PFSK-1 (cell line): ENCODE measurements at regions not wholly inside any gene's neighbourhood (a gene's known extent, or its start where the extent isn't known, plus 50 kb on each side); places are given as distances from the start of the nearest gene placed in this dataset.

Experiments used
- FOXP2 ChIP-seq: optimal IDR thresholded peaks from 2 replicates; pipeline ENCODE3; 2011; ENCODE audit warnings: borderline replicate concordance, control low read depth, inconsistent platforms; ENCODE audit not compliant: insufficient read depth; ENCODE audit errors: extremely low read length, extremely low read depth
- POLR2AphosphoS5 ChIP-seq: IDR thresholded peaks from 2 replicates; pipeline ENCODE4 v1.6.1; 2012; ENCODE audit warnings: low read depth, mild to moderate bottlenecking, control low read depth, low read length, moderate library complexity
- REST ChIP-seq, 2 experiments: IDR thresholded peaks; 2 replicates each; pipeline versions ENCODE4 v1.6.1 to v1.8.0; 2011 to 2012; ENCODE audit warnings: low read depth in 2 of 2, low read length in 2 of 2, control low read depth in 1 of 2, inconsistent platforms in 1 of 2, mild to moderate bottlenecking in 1 of 2, moderate library complexity in 1 of 2; ENCODE audit not compliant: insufficient read depth in 1 of 2
- SIN3A ChIP-seq: IDR thresholded peaks from 2 replicates; pipeline ENCODE4 v1.6.1; 2012; ENCODE audit warnings: mild to moderate bottlenecking, low read length, moderate library complexity, borderline replicate concordance; ENCODE audit not compliant: insufficient read depth
- TAF1 ChIP-seq: IDR thresholded peaks from 2 replicates; pipeline ENCODE4 v1.6.1; 2012; ENCODE audit warnings: low read length, control low read depth, borderline replicate concordance; ENCODE audit not compliant: insufficient read depth

DNA sequence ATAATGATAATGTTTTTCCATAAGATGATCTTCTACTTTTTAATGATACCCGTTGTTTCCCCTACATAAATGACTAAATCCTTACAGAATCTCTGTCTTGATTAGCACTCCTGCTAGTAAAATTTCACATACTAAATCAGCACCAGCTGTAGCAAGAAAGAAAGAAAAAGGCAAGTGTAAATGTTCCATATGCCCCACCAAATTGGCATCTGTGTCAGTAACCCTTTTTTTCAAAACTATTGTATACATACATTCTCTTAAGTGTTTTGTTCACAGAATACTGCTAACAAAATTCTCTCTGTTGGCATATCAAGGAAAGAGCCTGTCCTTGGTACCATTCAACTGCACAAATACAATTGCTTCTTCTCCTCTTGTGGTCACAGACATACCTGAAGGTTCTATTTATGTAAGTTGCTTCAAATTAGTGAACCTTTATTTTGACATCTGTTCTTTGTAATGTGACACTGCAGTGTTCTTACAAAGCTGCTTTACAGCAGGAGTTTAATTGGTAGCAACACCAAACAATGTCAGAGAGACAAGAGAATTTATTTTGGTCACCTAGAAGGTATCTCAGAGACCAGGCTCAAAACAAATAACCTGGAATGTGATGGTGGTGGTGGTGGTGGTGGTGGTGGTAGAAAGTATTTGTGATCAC, 641.9 kb downstream of the ZEB2 start:
- TF ChIP-seq POLR2AphosphoS5, result no peak
- TF ChIP-seq TAF1, result no peak
- TF ChIP-seq SIN3A, result no peak
- TF ChIP-seq FOXP2, result no peak
- no peak for TF ChIP-seq REST (IDR thresholded peaks at IDR 0.05; ENCODE audit: insufficient read depth in 1 of 2, low read depth in 2 of 2, low read length in 2 of 2)

- TF ChIP-seq TAF1, result no peak
Observed at GRCh38 chr2:143877056-143877455, 642.9 kb downstream of the ZEB2 start.

DNA sequence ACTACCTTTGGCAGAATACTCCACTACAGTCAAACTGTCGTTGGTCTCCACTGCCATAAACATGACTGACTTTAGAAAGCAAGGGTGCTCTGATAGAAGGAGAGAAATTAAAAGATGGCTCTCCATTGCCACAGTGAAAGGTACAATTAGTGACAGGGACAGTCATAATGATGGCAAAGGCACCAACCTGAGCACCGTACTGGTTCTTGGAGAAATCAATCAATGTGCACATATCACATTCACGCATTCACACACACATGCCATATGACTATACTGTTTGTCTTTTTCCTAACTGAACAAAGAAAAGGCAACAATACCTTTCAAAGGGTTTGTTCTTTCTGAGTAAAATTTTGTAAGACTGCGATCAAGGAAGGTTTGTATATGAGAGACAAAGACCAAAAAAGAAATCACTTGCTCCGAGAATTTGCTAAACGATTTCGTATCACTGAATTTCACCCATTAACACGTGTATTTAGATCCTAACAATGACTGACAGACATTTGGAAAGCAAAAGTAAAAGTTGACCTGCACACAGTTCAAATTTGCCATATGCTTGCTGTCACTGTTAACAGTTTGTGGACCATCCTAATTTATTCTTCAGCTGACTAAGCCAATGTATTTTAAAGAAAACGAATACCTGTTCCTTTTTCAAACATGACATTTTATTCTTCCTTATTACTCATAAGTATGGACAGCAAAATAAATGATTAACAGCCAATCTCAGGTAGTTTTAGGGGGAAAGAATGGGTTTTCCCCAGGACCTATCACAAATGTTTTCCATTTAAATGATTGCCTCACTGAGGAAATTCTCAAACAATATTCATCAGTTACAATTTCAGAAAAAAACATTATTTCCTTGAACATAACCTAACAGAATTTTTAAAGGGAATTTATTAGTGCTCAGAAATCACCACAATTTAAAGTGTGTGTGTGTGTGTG, 644.4 kb downstream of the ZEB2 start:
- TF ChIP-seq FOXP2 (no peak), REST (IDR thresholded peaks at IDR 0.05; ENCODE audit: insufficient read depth in 1 of 2, low read depth in 2 of 2, low read length in 2 of 2) (no peak), TAF1 (no peak), SIN3A (no peak), POLR2AphosphoS5 (no peak)

GRCh38 chr2:143873886-143874285, 646.0 kb downstream of the ZEB2 start:
- TF ChIP-seq POLR2AphosphoS5 (no peak), TAF1 (no peak), REST (IDR thresholded peaks at IDR 0.05; ENCODE audit: insufficient read depth in 1 of 2, low read depth in 2 of 2, low read length in 2 of 2) (no peak), SIN3A (no peak), FOXP2 (no peak)

- no peak for TF ChIP-seq REST (IDR thresholded peaks at IDR 0.05; ENCODE audit: insufficient read depth in 1 of 2, low read depth in 2 of 2, low read length in 2 of 2)
- TF ChIP-seq FOXP2, result no peak
- no peak for TF ChIP-seq TAF1
- no peak for TF ChIP-seq POLR2AphosphoS5
- TF ChIP-seq SIN3A, result no peak
Observed at GRCh38 chr2:143870696-143871095, 649.2 kb downstream of the ZEB2 start.
